Activated T-cell treated with anti-CD3 and anti-CD28 coated beads for 24 hours (primary cell): ENCODE measurements at regions not wholly inside any gene's neighbourhood (a gene's known extent, or its start where the extent isn't known, plus 50 kb on each side); places are given as distances from the start of the nearest gene placed in this dataset.

Experiments
- DNase-seq: peaks from one replicate; pipeline ENCODE4 v3.0.0-alpha.2; 2020; ENCODE audit warnings: low read depth

- no peak for DNase-seq
Observed at GRCh38 chr6:113414511-113414910, 442.6 kb upstream of the MARCKS start.

- no peak for DNase-seq
Observed at GRCh38 chr6:113416170-113416569, 441.0 kb upstream of the MARCKS start.

GRCh38 chr6:113420290-113420689 lies 436.9 kb upstream of the MARCKS start:
- no peak for DNase-seq

GRCh38 chr6:113421997-113422396 lies 435.1 kb upstream of the MARCKS start:
- DNase-seq, result no peak

- no peak for DNase-seq
Observed at GRCh38 chr6:113423956-113424355, 433.2 kb upstream of the MARCKS start.

- DNase-seq, result no peak
Observed at GRCh38 chr6:113425977-113426660, 431.0 kb upstream of the MARCKS start.

- no peak for DNase-seq
Observed at GRCh38 chr6:113427617-113428016, 429.5 kb upstream of the MARCKS start.

GRCh38 chr6:113428702-113429101 lies 428.4 kb upstream of the MARCKS start:
- DNase-seq, result no peak

GRCh38 chr6:113432521-113433334 lies 424.4 kb upstream of the MARCKS start:
- DNase-seq, result no peak

GRCh38 chr6:113433335-113433991 lies 423.7 kb upstream of the MARCKS start:
- DNase-seq, result no peak

- DNase-seq, result no peak
Observed at GRCh38 chr6:113434641-113435040, 422.5 kb upstream of the MARCKS start.

- DNase-seq, result no peak
Observed at GRCh38 chr6:113437566-113437965, 419.6 kb upstream of the MARCKS start.

GRCh38 chr6:113439866-113440265 lies 417.3 kb upstream of the MARCKS start:
- DNase-seq, result no peak

GRCh38 chr6:113442040-113442439 lies 415.1 kb upstream of the MARCKS start:
- DNase-seq, result no peak

GRCh38 chr6:113445201-113445600 lies 411.9 kb upstream of the MARCKS start:
- no peak for DNase-seq

GRCh38 chr6:113447088-113447831 lies 409.9 kb upstream of the MARCKS start:
- no peak for DNase-seq

- no peak for DNase-seq
Observed at GRCh38 chr6:113449051-113449450, 408.1 kb upstream of the MARCKS start.

- DNase-seq, result no peak
Observed at GRCh38 chr6:113450061-113450465, 407.1 kb upstream of the MARCKS start.

GRCh38 chr6:113451049-113451448 lies 406.1 kb upstream of the MARCKS start:
- no peak for DNase-seq

- DNase-seq, result no peak
Observed at GRCh38 chr6:113457198-113457597, 399.9 kb upstream of the MARCKS start.

- DNase-seq, result no peak
Observed at GRCh38 chr6:113457751-113458150, 399.4 kb upstream of the MARCKS start.

GRCh38 chr6:113458368-113459010 lies 398.7 kb upstream of the MARCKS start:
- DNase-seq, result no peak
